ENCODE measurements at regions not wholly inside any gene's neighbourhood (a gene's known extent, or its start where the extent isn't known, plus 50 kb on each side); places are given as distances from the start of the nearest gene placed in this dataset.

GRCh38 chr4:134624365-134624764 is 422.8 kb upstream of the PABPC4L start:
- TF ChIP-seq POLR2A (IDR thresholded peaks at IDR 0.05; ENCODE audit: low read depth, low read length) (no peak), EZH2 (IDR thresholded peaks at IDR 0.05; ENCODE audit: borderline replicate concordance, low read depth, low read length, severe bottlenecking) (no peak), POLR2AphosphoS5 (IDR thresholded peaks at IDR 0.05; ENCODE audit: insufficient read depth, low read depth, low read length) (no peak), MAX (IDR thresholded peaks at IDR 0.05; ENCODE audit: insufficient read depth, insufficient read length) (no peak), MYC (IDR thresholded peaks at IDR 0.05; ENCODE audit: low read depth, low read length) (no peak), FOS (IDR thresholded peaks at IDR 0.05; ENCODE audit: borderline replicate concordance, insufficient read depth, low read length) (no peak), GATA2 (IDR thresholded peaks at IDR 0.05; ENCODE audit: insufficient read depth, insufficient read length, low read depth, low read length) (no peak), JUN (IDR thresholded peaks at IDR 0.05; ENCODE audit: borderline replicate concordance, insufficient read depth, insufficient read length, low read depth) (no peak)
- TF ChIP-seq, protein P1, sequence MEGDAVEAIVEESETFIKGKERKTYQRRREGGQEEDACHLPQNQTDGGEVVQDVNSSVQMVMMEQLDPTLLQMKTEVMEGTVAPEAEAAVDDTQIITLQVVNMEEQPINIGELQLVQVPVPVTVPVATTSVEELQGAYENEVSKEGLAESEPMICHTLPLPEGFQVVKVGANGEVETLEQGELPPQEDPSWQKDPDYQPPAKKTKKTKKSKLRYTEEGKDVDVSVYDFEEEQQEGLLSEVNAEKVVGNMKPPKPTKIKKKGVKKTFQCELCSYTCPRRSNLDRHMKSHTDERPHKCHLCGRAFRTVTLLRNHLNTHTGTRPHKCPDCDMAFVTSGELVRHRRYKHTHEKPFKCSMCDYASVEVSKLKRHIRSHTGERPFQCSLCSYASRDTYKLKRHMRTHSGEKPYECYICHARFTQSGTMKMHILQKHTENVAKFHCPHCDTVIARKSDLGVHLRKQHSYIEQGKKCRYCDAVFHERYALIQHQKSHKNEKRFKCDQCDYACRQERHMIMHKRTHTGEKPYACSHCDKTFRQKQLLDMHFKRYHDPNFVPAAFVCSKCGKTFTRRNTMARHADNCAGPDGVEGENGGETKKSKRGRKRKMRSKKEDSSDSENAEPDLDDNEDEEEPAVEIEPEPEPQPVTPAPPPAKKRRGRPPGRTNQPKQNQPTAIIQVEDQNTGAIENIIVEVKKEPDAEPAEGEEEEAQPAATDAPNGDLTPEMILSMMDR (IDR thresholded peaks at IDR 0.05; ENCODE audit: extremely low read depth in 1 of 2, insufficient read depth in 1 of 2, low read depth in 1 of 2, low read length in 2 of 2): no peak
